Smooth muscle cell (in vitro differentiated cells): ENCODE measurements at regions not wholly inside any gene's neighbourhood (a gene's known extent, or its start where the extent isn't known, plus 50 kb on each side); places are given as distances from the start of the nearest gene placed in this dataset.

Experiments
- DNase-seq: peaks from one replicate; lab custom pipeline; 2025; ENCODE audit not compliant: unreplicated experiment; lab: John Stamatoyannopoulos, UW
- H2AFZ ChIP-seq: fragments of 200-600 bp; sonication (generic); 2 replicates; pipeline ENCODE4 v1.6.0; 2016; ENCODE audit warnings: antibody characterized with exemption, low read depth, mild to moderate bottlenecking
- H3F3A ChIP-seq: fragments of 200-600 bp; sonication (generic); 2 replicates; pipeline ENCODE4 v1.6.0; 2017; ENCODE audit warnings: antibody characterized with exemption, low read depth
- H3K27ac ChIP-seq: fragments of 200-600 bp; sonication (generic); 2 replicates; pipeline ENCODE4 v1.5.1; 2016; ENCODE audit warnings: low read depth, mild to moderate bottlenecking
- H3K27me3 ChIP-seq: fragments of 200-600 bp; sonication (generic); 2 replicates; pipeline ENCODE4 v1.6.1; 2016; ENCODE audit warnings: low read depth, mild to moderate bottlenecking
- H3K36me3 ChIP-seq: fragments of 200-600 bp; sonication (generic); 2 replicates; pipeline ENCODE4 v1.5.1; 2016; ENCODE audit warnings: low read depth
- H3K4me1 ChIP-seq: fragments of 200-600 bp; sonication (generic); 2 replicates; pipeline ENCODE4 v1.5.1; 2016; ENCODE audit warnings: low read depth
- H3K4me2 ChIP-seq: fragments of 200-600 bp; sonication (generic); 2 replicates; pipeline ENCODE4 v1.6.0; 2016; ENCODE audit warnings: mild to moderate bottlenecking
- H3K4me3 ChIP-seq: fragments of 200-600 bp; sonication (generic); 2 replicates; pipeline ENCODE4 v1.5.1; 2016; ENCODE audit warnings: mild to moderate bottlenecking
- H3K79me2 ChIP-seq: fragments of 200-600 bp; sonication (generic); 2 replicates; pipeline ENCODE4 v1.6.0; 2016; ENCODE audit warnings: low read depth, mild to moderate bottlenecking
- H3K9ac ChIP-seq: fragments of 200-600 bp; sonication (generic); 2 replicates; pipeline ENCODE4 v1.6.0; 2016; ENCODE audit warnings: low read depth
- H3K9me3 ChIP-seq: fragments of 200-600 bp; sonication (generic); replicated peaks from 2 replicates; pipeline ENCODE4 v1.5.1; 2016; ENCODE audit warnings: low read depth
- H4K20me1 ChIP-seq: fragments of 200-600 bp; sonication (generic); 2 replicates; pipeline ENCODE4 v1.6.0; 2016; ENCODE audit warnings: low read depth
- WGBS: methylation state at CpG from one replicate; pipeline ENCODE4 v1.1.7; 2016; ENCODE audit warnings: low lambda C conversion rate; 5-methylcytosine and 5-hydroxymethylcytosine counted together
- TF ChIP-seq, protein P1 (sequence below): fragments of 200-600 bp; sonication (generic); IDR thresholded peaks from 2 replicates; pipeline ENCODE4 v1.5.1; 2017; ENCODE audit warnings: borderline replicate concordance, mild to moderate bottlenecking, antibody characterized with exemption; ENCODE audit not compliant: insufficient read depth, poor library complexity, severe bottlenecking

DNA sequence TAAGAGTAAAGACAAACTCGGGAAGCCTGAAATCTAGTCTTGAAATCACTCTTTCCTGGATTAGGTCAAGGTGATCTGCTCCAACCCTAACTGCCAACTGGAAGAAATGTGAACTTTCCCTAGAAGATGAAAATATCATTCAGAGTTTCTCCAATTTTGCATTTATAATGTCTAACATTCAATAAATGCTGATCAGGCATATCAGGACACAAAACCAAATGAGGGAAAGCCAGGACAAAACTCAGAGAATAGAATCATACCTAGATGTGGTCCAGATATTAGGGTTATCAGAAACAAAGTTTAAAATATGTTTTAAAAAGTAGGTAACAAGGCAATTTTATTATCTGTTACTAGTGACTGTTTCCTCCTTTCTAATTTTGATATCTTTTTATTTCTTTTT lies 335.5 kb upstream of the MAP3K7 start:
- no peak overlapping the region for H3K27ac ChIP-seq
- H3K4me3 ChIP-seq: no peak overlapping the region
- H3K79me2 ChIP-seq: no peaks in the 10 kb centered on the region
- no peak overlapping the region for H3K9ac ChIP-seq
- H3K9me3 ChIP-seq: no peaks in the 10 kb centered on the region
- H4K20me1 ChIP-seq: no peaks in the 10 kb centered on the region
- no peaks in the 10 kb centered on the region for H3K36me3 ChIP-seq
- H3K4me2 ChIP-seq: no peak overlapping the region
- TF ChIP-seq, protein P1, sequence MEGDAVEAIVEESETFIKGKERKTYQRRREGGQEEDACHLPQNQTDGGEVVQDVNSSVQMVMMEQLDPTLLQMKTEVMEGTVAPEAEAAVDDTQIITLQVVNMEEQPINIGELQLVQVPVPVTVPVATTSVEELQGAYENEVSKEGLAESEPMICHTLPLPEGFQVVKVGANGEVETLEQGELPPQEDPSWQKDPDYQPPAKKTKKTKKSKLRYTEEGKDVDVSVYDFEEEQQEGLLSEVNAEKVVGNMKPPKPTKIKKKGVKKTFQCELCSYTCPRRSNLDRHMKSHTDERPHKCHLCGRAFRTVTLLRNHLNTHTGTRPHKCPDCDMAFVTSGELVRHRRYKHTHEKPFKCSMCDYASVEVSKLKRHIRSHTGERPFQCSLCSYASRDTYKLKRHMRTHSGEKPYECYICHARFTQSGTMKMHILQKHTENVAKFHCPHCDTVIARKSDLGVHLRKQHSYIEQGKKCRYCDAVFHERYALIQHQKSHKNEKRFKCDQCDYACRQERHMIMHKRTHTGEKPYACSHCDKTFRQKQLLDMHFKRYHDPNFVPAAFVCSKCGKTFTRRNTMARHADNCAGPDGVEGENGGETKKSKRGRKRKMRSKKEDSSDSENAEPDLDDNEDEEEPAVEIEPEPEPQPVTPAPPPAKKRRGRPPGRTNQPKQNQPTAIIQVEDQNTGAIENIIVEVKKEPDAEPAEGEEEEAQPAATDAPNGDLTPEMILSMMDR: no peak
- H2AFZ ChIP-seq: no peak overlapping the region
- no peaks in the 10 kb centered on the region for H3K27me3 ChIP-seq
- no peak for DNase-seq
- H3K4me1 ChIP-seq: no peaks in the 10 kb centered on the region
- 90% methylated on average over 1 of the region's 1 CpG for WGBS
- H3F3A ChIP-seq: no peaks in the 10 kb centered on the region

DNA sequence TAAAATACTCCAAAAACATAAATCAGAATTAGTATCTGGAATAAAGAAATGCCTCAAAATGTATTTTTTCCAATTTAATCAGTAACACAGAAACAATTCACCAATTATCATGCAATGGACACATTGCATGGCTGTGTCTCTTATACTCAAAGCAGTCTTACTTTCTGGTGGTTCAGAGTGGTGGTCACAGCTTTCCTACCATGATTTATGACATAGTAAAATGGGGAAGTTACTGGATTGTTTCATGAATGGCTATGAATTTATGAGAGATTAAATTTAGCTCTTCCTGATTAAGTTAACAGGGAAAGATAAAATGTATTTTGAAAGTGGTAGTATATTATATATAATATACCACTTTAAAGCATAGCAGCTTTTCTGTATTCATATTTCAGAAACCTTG lies 331.5 kb upstream of the MAP3K7 start:
- TF ChIP-seq, protein P1: no peak
- no peak overlapping the region for H3K27ac ChIP-seq
- no peaks in the 10 kb centered on the region for H3K27me3 ChIP-seq
- H3K4me1 ChIP-seq: no peaks in the 10 kb centered on the region
- no peaks in the 10 kb centered on the region for H3F3A ChIP-seq
- no peak overlapping the region for H2AFZ ChIP-seq
- no peak overlapping the region for H3K9ac ChIP-seq
- no peaks in the 10 kb centered on the region for H3K36me3 ChIP-seq
- H3K9me3 ChIP-seq: no peaks in the 10 kb centered on the region
- H3K4me3 ChIP-seq: no peak overlapping the region
- no peak for DNase-seq
- H3K4me2 ChIP-seq: no peak overlapping the region
- no peaks in the 10 kb centered on the region for H4K20me1 ChIP-seq
- no peaks in the 10 kb centered on the region for H3K79me2 ChIP-seq

DNA sequence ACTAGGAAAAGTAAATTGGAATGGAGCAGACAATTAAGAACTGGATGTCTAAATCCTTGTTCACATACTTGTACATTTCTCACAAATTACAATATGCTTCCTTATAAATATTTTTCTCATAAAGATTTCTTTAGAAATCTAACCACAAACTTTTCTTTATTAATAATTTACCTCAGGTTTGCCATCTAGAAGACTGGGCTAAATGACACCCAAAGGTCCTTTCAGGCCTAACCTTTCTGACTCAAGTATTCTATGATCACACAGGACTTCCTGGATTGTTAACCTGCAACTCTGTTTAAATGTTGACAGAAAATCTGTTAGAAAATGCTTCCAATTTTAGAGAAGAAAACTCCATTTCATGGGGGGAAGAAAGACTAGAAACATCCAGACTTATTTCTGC lies 330.5 kb upstream of the MAP3K7 start:
- TF ChIP-seq, protein P1: no peak
- no peak overlapping the region for H3K4me2 ChIP-seq
- H3K27me3 ChIP-seq: no peaks in the 10 kb centered on the region
- H2AFZ ChIP-seq: no peak overlapping the region
- H3K27ac ChIP-seq: no peak overlapping the region
- H3K4me1 ChIP-seq: no peaks in the 10 kb centered on the region
- H4K20me1 ChIP-seq: no peaks in the 10 kb centered on the region
- H3K9ac ChIP-seq: no peak overlapping the region
- no peaks in the 10 kb centered on the region for H3K9me3 ChIP-seq
- H3K36me3 ChIP-seq: no peaks in the 10 kb centered on the region
- H3F3A ChIP-seq: no peaks in the 10 kb centered on the region
- no peak overlapping the region for H3K4me3 ChIP-seq
- DNase-seq: no peak
- H3K79me2 ChIP-seq: no peaks in the 10 kb centered on the region

DNA sequence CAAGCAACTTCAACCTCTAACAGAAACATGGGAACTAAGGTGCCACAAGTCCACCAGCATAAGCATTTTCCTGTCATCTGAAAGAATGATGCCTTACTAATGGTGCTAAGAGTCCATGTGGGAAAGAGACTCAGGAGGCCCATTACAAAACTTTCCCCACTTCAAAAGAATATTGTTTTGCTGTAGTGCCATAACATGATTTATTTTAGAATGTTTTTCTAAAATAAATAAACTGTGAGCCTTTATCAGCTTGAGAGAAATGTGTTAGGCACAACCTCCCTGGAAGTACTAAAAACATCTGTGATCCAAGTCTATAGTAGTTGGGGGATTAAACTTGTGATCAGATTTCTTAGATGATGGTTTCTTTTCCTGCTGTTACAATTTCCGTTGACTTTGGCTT lies 330.1 kb upstream of the MAP3K7 start:
- Histone ChIP-seq H3K27me3 (no peaks in the 10 kb centered on the region), H4K20me1 (no peaks in the 10 kb centered on the region), H3K79me2 (no peaks in the 10 kb centered on the region), H3K9ac (no peak overlapping the region), H3K4me1 (no peaks in the 10 kb centered on the region), H3K36me3 (no peaks in the 10 kb centered on the region), H3F3A (no peaks in the 10 kb centered on the region), H3K9me3 (no peaks in the 10 kb centered on the region), H3K4me2 (no peak overlapping the region), H3K4me3 (no peak overlapping the region), H2AFZ (no peak overlapping the region), H3K27ac (no peak overlapping the region)
- no peak for DNase-seq
- WGBS: 96% methylated on average over 1 of the region's 1 CpG
- TF ChIP-seq, protein P1: no peak
